Keratinocyte (primary cell): ENCODE measurements at regions not wholly inside any gene's neighbourhood (a gene's known extent, or its start where the extent isn't known, plus 50 kb on each side); places are given as distances from the start of the nearest gene placed in this dataset.
"Not testable (repeated sequence)": the region's sequence is repeated elsewhere in the genome, so short reads cannot be mapped to it uniquely, and the experiment has no call there.

Experiments used
- DNase-seq: peaks from one replicate; pipeline ENCODE4 v3.0.0-alpha.2; 2011; ENCODE audit warnings: low read depth, missing footprints, low spot score
- FAIRE-seq: peaks from 2 replicates; lab custom pipeline; 2011; peaks lifted over from hg19 to GRCh38; lab: Jason Lieb, UNC
- H2AFZ ChIP-seq: 2 replicates; pipeline ENCODE4 v1.6.0; 2012; ENCODE audit warnings: low read length, control low read depth, inconsistent platforms; ENCODE audit not compliant: control insufficient read depth
- H3K27ac ChIP-seq: 2 replicates; pipeline ENCODE4 v1.5.1; 2011; ENCODE audit warnings: low read length; ENCODE audit not compliant: control insufficient read depth, insufficient read depth
- H3K27me3 ChIP-seq: 3 replicates; pipeline ENCODE4 v1.6.0; 2011; ENCODE audit warnings: low read length; ENCODE audit not compliant: control insufficient read depth, insufficient read depth; ENCODE audit errors: extremely low read depth
- H3K36me3 ChIP-seq, 2 experiments: 2 replicates in 1 of 2; 3 replicates in 1 of 2; pipeline ENCODE4 v1.5.1; 2011; ENCODE audit warnings: low read length in 2 of 2, mild to moderate bottlenecking in 1 of 2; ENCODE audit not compliant: control insufficient read depth in 2 of 2, insufficient read depth in 2 of 2; ENCODE audit errors: extremely low read depth in 1 of 2
- H3K4me1 ChIP-seq: 3 replicates; pipeline ENCODE4 v1.5.1; 2011; ENCODE audit warnings: low read length; ENCODE audit not compliant: control insufficient read depth, insufficient read depth; ENCODE audit errors: extremely low read depth
- H3K4me2 ChIP-seq: 3 replicates; pipeline ENCODE4 v1.6.0; 2011; ENCODE audit warnings: low read depth, low read length; ENCODE audit not compliant: control insufficient read depth, insufficient read depth; ENCODE audit errors: extremely low read depth
- H3K4me3 ChIP-seq, 3 experiments: fragments of 200-600 bp in 1 of 3; sonication (generic) in 1 of 3; 2 replicates in 2 of 3; 3 replicates in 1 of 3; pipeline ENCODE4 v1.5.1; 2011 to 2016; ENCODE audit warnings: low read length in 3 of 3, mild to moderate bottlenecking in 3 of 3, control low read depth in 2 of 3, inconsistent platforms in 1 of 3, low read depth in 1 of 3, mixed read lengths in 1 of 3, mixed run types in 1 of 3, moderate library complexity in 1 of 3; ENCODE audit not compliant: control insufficient read depth in 2 of 3, insufficient read depth in 2 of 3; ENCODE audit errors: extremely low read depth in 1 of 3
- H3K79me2 ChIP-seq: 2 replicates; pipeline ENCODE4 v1.6.0; 2012; ENCODE audit warnings: low read length; ENCODE audit not compliant: control insufficient read depth, insufficient read depth
- H3K9ac ChIP-seq: 3 replicates; pipeline ENCODE4 v1.6.0; 2011; ENCODE audit warnings: low read length; ENCODE audit not compliant: control insufficient read depth, insufficient read depth; ENCODE audit errors: extremely low read depth
- H3K9me1 ChIP-seq: 3 replicates; pipeline ENCODE4 v1.6.0; 2011; ENCODE audit warnings: low read length; ENCODE audit not compliant: control insufficient read depth, insufficient read depth; ENCODE audit errors: extremely low read depth
- H3K9me3 ChIP-seq: 2 replicates; pipeline ENCODE4 v1.5.1; 2012; ENCODE audit warnings: low read depth, low read length; ENCODE audit not compliant: control insufficient read depth
- H4K20me1 ChIP-seq: 3 replicates; pipeline ENCODE4 v1.6.0; 2011; ENCODE audit warnings: low read length; ENCODE audit not compliant: control insufficient read depth, insufficient read depth; ENCODE audit errors: extremely low read depth
- CTCF ChIP-seq, 3 experiments: IDR thresholded peaks in 1 of 3; conservative IDR thresholded peaks in 1 of 3; optimal IDR thresholded peaks in 1 of 3; 2 replicates in 2 of 3; 3 replicates in 1 of 3; pipeline versions ENCODE3 to v1.5.1; 2011; ENCODE audit warnings: low read length in 3 of 3, mild to moderate bottlenecking in 3 of 3, moderate library complexity in 2 of 3, control low read depth in 1 of 3, inconsistent platforms in 1 of 3; ENCODE audit not compliant: insufficient read depth in 2 of 3; ENCODE audit errors: extremely low read depth in 1 of 3
- EZH2 ChIP-seq: IDR thresholded peaks from one replicate; pipeline ENCODE4 v1.6.1; 2012; ENCODE audit warnings: inconsistent platforms, mild to moderate bottlenecking, low read length, moderate library complexity
- dilution Hi-C: fragments of 300-500 bp; cut with MboI; formaldehyde crosslinking; loops from one replicate; pipeline ENCODE4 v1.7.0; 2020; ENCODE audit warnings: low sequenced_read_pairs; ENCODE audit not compliant: extremely low pct_ligation_motif_present

- DNase-seq, H3K79me2 ChIP-seq, FAIRE-seq, H3K36me3 ChIP-seq, H2AFZ ChIP-seq, H4K20me1 ChIP-seq, H3K4me1 ChIP-seq, dilution Hi-C loops, H3K9me3 ChIP-seq, H3K9ac ChIP-seq, H3K9me1 ChIP-seq, H3K27ac ChIP-seq: not testable (repeated sequence)
- Histone ChIP-seq H3K4me3 (peak overlapping the region in 2 of 3 experiments; percentile 16 to 35), H3K4me2 (peak overlapping the region; percentile 45), H3K27me3 (peaks cover 51% of the 10 kb centered on the region)
- peak; percentile 43 for TF ChIP-seq EZH2
Measured at GRCh38 chr4:1520795-1521576, 114.7 kb upstream of the NKX1-1 start.

GRCh38 chr4:1519787-1520661 lies 113.8 kb upstream of the NKX1-1 start:
- no peak overlapping the region for H2AFZ ChIP-seq
- H3K4me1 ChIP-seq, result no peaks in the 10 kb centered on the region
- H3K27ac ChIP-seq, result no peak overlapping the region
- dilution Hi-C loops, result no loop called here
- H3K9ac ChIP-seq, result no peak overlapping the region
- H3K9me3 ChIP-seq, result no peaks in the 10 kb centered on the region
- H3K36me3 ChIP-seq, result no peaks in the 10 kb centered on the region
- FAIRE-seq (no peak), DNase-seq (no peak)
- no peaks in the 10 kb centered on the region for H3K9me1 ChIP-seq
- TF ChIP-seq CTCF (optimal IDR thresholded peaks at IDR 0.05 in 1 of 3, IDR thresholded peaks at IDR 0.05 in 1 of 3, conservative IDR thresholded peaks at IDR 0.05 in 1 of 3; ENCODE audit: extremely low read depth in 1 of 3, insufficient read depth in 2 of 3, low read length in 3 of 3) (no peak), EZH2 (no peak)
- no peaks in the 10 kb centered on the region for H4K20me1 ChIP-seq
- peaks cover 57% of the 10 kb centered on the region for H3K27me3 ChIP-seq
- H3K4me3 ChIP-seq, result no peak overlapping the region
- no peak overlapping the region for H3K4me2 ChIP-seq
- no peaks in the 10 kb centered on the region for H3K79me2 ChIP-seq
